Spleen (tissue), 11 donors: ENCODE measurements at regions not wholly inside any gene's neighbourhood (a gene's known extent, or its start where the extent isn't known, plus 50 kb on each side); places are given as distances from the start of the nearest gene placed in this dataset.

Source experiments
- DNase-seq: peaks from one replicate; pipeline ENCODE4 v3.0.0-alpha.2; 2020
- H3K27ac ChIP-seq, 8 donors: fragments of 200-600 bp; sonication (generic) in 7 of 8; 1 replicate in 4 of 8; 2 replicates in 4 of 8; pipeline versions ENCODE4 v1.5.0 to v1.8.0; 2016 to 2021; ENCODE audit warnings: inconsistent platforms in 4 of 8, mild to moderate bottlenecking in 4 of 8, moderate library complexity in 1 of 8
- H3K27me3 ChIP-seq, 7 donors: fragments of 200-600 bp; sonication (generic) in 6 of 7; replicated peaks in 1 of 7; 1 replicate in 4 of 7; 2 replicates in 3 of 7; pipeline versions ENCODE4 v1.5.0 to v1.8.0; 2016 to 2021; ENCODE audit warnings: inconsistent platforms in 3 of 7, mild to moderate bottlenecking in 1 of 7
- H3K36me3 ChIP-seq, 6 donors: fragments of 200-600 bp; sonication (generic) in 5 of 6; 1 replicate in 4 of 6; 2 replicates in 2 of 6; pipeline versions ENCODE4 v1.5.0 to v1.8.0; 2016 to 2021; ENCODE audit warnings: inconsistent platforms in 2 of 6
- H3K4me1 ChIP-seq, 6 donors: fragments of 200-600 bp; sonication (generic) in 5 of 6; 1 replicate in 3 of 6; 2 replicates in 3 of 6; pipeline versions ENCODE4 v1.5.0 to v1.8.0; 2016 to 2021; ENCODE audit warnings: inconsistent platforms in 3 of 6
- H3K4me3 ChIP-seq, 8 donors: fragments of 200-600 bp; sonication (generic) in 7 of 8; 1 replicate in 4 of 8; 2 replicates in 4 of 8; pipeline versions ENCODE4 v1.5.0 to v1.8.0; 2016 to 2021; ENCODE audit warnings: inconsistent platforms in 4 of 8, mild to moderate bottlenecking in 4 of 8, moderate library complexity in 2 of 8
- H3K9me3 ChIP-seq, 8 donors: fragments of 200-600 bp; sonication (generic) in 7 of 8; 1 replicate in 4 of 8; 2 replicates in 4 of 8; pipeline versions ENCODE4 v1.5.0 to v1.8.0; 2016 to 2021; ENCODE audit warnings: inconsistent platforms in 4 of 8
- CTCF ChIP-seq, 11 experiments: fragments of 200-600 bp in 7 of 11; fragments of 450-650 bp in 4 of 11; sonication (generic) in 4 of 11; IDR thresholded peaks in 8 of 11; conservative IDR thresholded peaks in 3 of 11; 1 replicate in 7 of 11; 2 replicates in 4 of 11; pipeline versions ENCODE4 v1.4.0 to v1.8.0; 2016 to 2021; ENCODE audit warnings: antibody characterized with exemption in 11 of 11, inconsistent platforms in 4 of 11, mild to moderate bottlenecking in 1 of 11
- POLR2A ChIP-seq, 3 donors: fragments of 450-650 bp; IDR thresholded peaks; one replicate each; pipeline ENCODE4 v1.5.1; 2017; ENCODE audit warnings: antibody characterized with exemption in 3 of 3, mild to moderate bottlenecking in 1 of 3
- POLR2AphosphoS5 ChIP-seq, 3 donors: sonication (generic); formaldehyde crosslinking; IDR thresholded peaks; one replicate each; pipeline ENCODE4 v1.5.1; 2017; ENCODE audit warnings: antibody characterized with exemption in 3 of 3
- WGBS, 5 donors: extraction: QIAGEN DNeasy Blood & Tissue Kit in 3 of 5; methylation state at CpG; one replicate each; pipeline versions ENCODE4 v1.1.5 to v1.1.7; 2013 to 2018; 5-methylcytosine and 5-hydroxymethylcytosine counted together
- intact Hi-C: fragments of 100-400 bp; cut with DNase I; formaldehyde crosslinking; loops from one replicate; pipeline ENCODE4 v1.15.0; 2023; ENCODE audit warnings: low total_unique reads
- donor health status: healthy with polysubstance abuse.
- donor health status: DM: no; HTN: no; CAD: no; lungs with moderate emphysema.
- donor health status: DM: no; HTN: no; CAD: no.
- donor health status: Bipolar disorder and iron deficiency.
- donor health status: healthy.
- donor health status: DM: no; HTN: no; CAD: no.
- donor health status: DM: yes; HTN: yes; CAD: no.

- H3K4me1 ChIP-seq, result no peaks in the 10 kb centered on the region
- intact Hi-C loops, result no loop called here
- H3K27ac ChIP-seq, result no peak overlapping the region
- H3K4me3 ChIP-seq, result no peak overlapping the region
- no peaks in the 10 kb centered on the region for H3K9me3 ChIP-seq
- H3K36me3 ChIP-seq, result no peaks in the 10 kb centered on the region
- no peak for TF ChIP-seq POLR2A (IDR thresholded peaks at IDR 0.05)
- no peak for TF ChIP-seq CTCF (IDR thresholded peaks at IDR 0.05 in 8 of 11, conservative IDR thresholded peaks at IDR 0.05 in 3 of 11)
- no peak for TF ChIP-seq POLR2AphosphoS5 (IDR thresholded peaks at IDR 0.05)
- 58 to 83% (median 70%) methylated on average over 3 of the region's 3 CpGs for WGBS, 5 donors
- H3K27me3 ChIP-seq, result no peaks in the 10 kb centered on the region
- DNase-seq, result no peak
Measured at GRCh38 chr7:51455513-51455912, 138.9 kb upstream of the COBL start.

GRCh38 chr7:51455086-51455485 lies 138.5 kb upstream of the COBL start:
- H3K4me1 ChIP-seq, result no peaks in the 10 kb centered on the region
- no peaks in the 10 kb centered on the region for H3K9me3 ChIP-seq
- TF ChIP-seq CTCF (IDR thresholded peaks at IDR 0.05 in 8 of 11, conservative IDR thresholded peaks at IDR 0.05 in 3 of 11) (no peak), POLR2A (IDR thresholded peaks at IDR 0.05) (no peak), POLR2AphosphoS5 (IDR thresholded peaks at IDR 0.05) (no peak)
- 56 to 84% (median 69%) methylated on average over 3 of the region's 3 CpGs for WGBS, 5 donors
- H3K36me3 ChIP-seq, result no peaks in the 10 kb centered on the region
- intact Hi-C loops, result no loop called here
- H3K27ac ChIP-seq, result no peak overlapping the region
- no peak overlapping the region for H3K4me3 ChIP-seq
- DNase-seq, result no peak
- H3K27me3 ChIP-seq, result no peaks in the 10 kb centered on the region

- no peaks in the 10 kb centered on the region for H3K9me3 ChIP-seq
- no peak for DNase-seq
- no peaks in the 10 kb centered on the region for H3K27me3 ChIP-seq
- intact Hi-C loops, result no loop called here
- no peaks in the 10 kb centered on the region for H3K36me3 ChIP-seq
- H3K27ac ChIP-seq, result no peak overlapping the region
- WGBS, 5 donors, result 81 to 100% (median 92%) methylated on average over 1 of the region's 1 CpG
- no peak overlapping the region for H3K4me3 ChIP-seq
- H3K4me1 ChIP-seq, result no peaks in the 10 kb centered on the region
- TF ChIP-seq CTCF (IDR thresholded peaks at IDR 0.05 in 8 of 11, conservative IDR thresholded peaks at IDR 0.05 in 3 of 11), result no peak
- no peak for TF ChIP-seq POLR2A (IDR thresholded peaks at IDR 0.05)
- TF ChIP-seq POLR2AphosphoS5 (IDR thresholded peaks at IDR 0.05), result no peak
Measured at GRCh38 chr7:51452694-51453093, 136.1 kb upstream of the COBL start.

GRCh38 chr7:51451751-51452476 lies 135.3 kb upstream of the COBL start:
- Histone ChIP-seq H3K36me3 (no peaks in the 10 kb centered on the region), H3K27ac (no peak overlapping the region), H3K4me1 (no peaks in the 10 kb centered on the region), H3K4me3 (no peak overlapping the region), H3K9me3 (no peaks in the 10 kb centered on the region), H3K27me3 (no peaks in the 10 kb centered on the region)
- 68 to 85% (median 79%) methylated on average over 6 to 10 of the region's 10 CpGs for WGBS, 5 donors
- no peak for TF ChIP-seq CTCF (IDR thresholded peaks at IDR 0.05 in 8 of 11, conservative IDR thresholded peaks at IDR 0.05 in 3 of 11)
- no peak for TF ChIP-seq POLR2A (IDR thresholded peaks at IDR 0.05)
- TF ChIP-seq POLR2AphosphoS5 (IDR thresholded peaks at IDR 0.05), result no peak
- intact Hi-C loops, result no loop called here
- no peak for DNase-seq
